ENCODE measurements at regions not wholly inside any gene's neighbourhood (a gene's known extent, or its start where the extent isn't known, plus 50 kb on each side); places are given as distances from the start of the nearest gene placed in this dataset.

GRCh38 chr11:31969359-31969702 lies 121.5 kb upstream of the RCN1 start:
- TF ChIP-seq CTCF (optimal IDR thresholded peaks at IDR 0.05 in 1 of 3, IDR thresholded peaks at IDR 0.05 in 1 of 3, conservative IDR thresholded peaks at IDR 0.05 in 1 of 3; ENCODE audit: extremely low read depth in 1 of 3, insufficient read depth in 2 of 3, low read length in 3 of 3) (no peak), EZH2 (IDR thresholded peaks at IDR 0.05; ENCODE audit: low read length) (no peak)
- Histone ChIP-seq H3K9me3 (ENCODE audit: control insufficient read depth, low read depth, low read length) (no peaks in the 10 kb centered on the region), H3K79me2 (ENCODE audit: control insufficient read depth, insufficient read depth, low read length) (no peaks in the 10 kb centered on the region), H2AFZ (ENCODE audit: control insufficient read depth, low read length) (no peak overlapping the region), H3K27ac (ENCODE audit: control insufficient read depth, insufficient read depth, low read length) (no peak overlapping the region), H4K20me1 (ENCODE audit: control insufficient read depth, extremely low read depth, insufficient read depth, low read length) (no peaks in the 10 kb centered on the region), H3K4me1 (ENCODE audit: control insufficient read depth, extremely low read depth, insufficient read depth, low read length) (peaks cover 13% of the 10 kb centered on the region), H3K9me1 (ENCODE audit: control insufficient read depth, extremely low read depth, insufficient read depth, low read length) (no peaks in the 10 kb centered on the region), H3K27me3 (ENCODE audit: control insufficient read depth, extremely low read depth, insufficient read depth, low read length) (peaks cover 5% of the 10 kb centered on the region), H3K4me2 (ENCODE audit: control insufficient read depth, extremely low read depth, insufficient read depth, low read depth, low read length) (no peak overlapping the region), H3K4me3 (ENCODE audit: control insufficient read depth in 2 of 3, extremely low read depth in 1 of 3, insufficient read depth in 2 of 3, low read depth in 1 of 3, low read length in 3 of 3) (no peak overlapping the region), H3K9ac (ENCODE audit: control insufficient read depth, extremely low read depth, insufficient read depth, low read length) (no peak overlapping the region), H3K36me3 (ENCODE audit: control insufficient read depth in 2 of 2, extremely low read depth in 1 of 2, insufficient read depth in 2 of 2, low read length in 2 of 2) (no peaks in the 10 kb centered on the region)
- DNase-seq (ENCODE audit: low read depth, low spot score) (no peak), FAIRE-seq (no peak)
- dilution Hi-C loops (cut with MboI; ENCODE audit: extremely low pct_ligation_motif_present, low sequenced_read_pairs) = no loop called here

- H3K9me1 ChIP-seq (ENCODE audit: control insufficient read depth, extremely low read depth, insufficient read depth, low read length) = no peaks in the 10 kb centered on the region
- dilution Hi-C loops (cut with MboI; ENCODE audit: extremely low pct_ligation_motif_present, low sequenced_read_pairs) = no loop called here
These were observed 122.2 kb upstream of the RCN1 start for GRCh38 chr11:31968461-31969358.

More at GRCh38 chr11:31968461-31969358, 122.2 kb upstream of the RCN1 start:
- peaks cover 9% of the 10 kb centered on the region for H3K4me1 ChIP-seq (ENCODE audit: control insufficient read depth, extremely low read depth, insufficient read depth, low read length)
- no peak overlapping the region for H3K4me3 ChIP-seq (ENCODE audit: control insufficient read depth in 2 of 3, extremely low read depth in 1 of 3, insufficient read depth in 2 of 3, low read depth in 1 of 3, low read length in 3 of 3)
- FAIRE-seq = no peak
- no peak overlapping the region for H2AFZ ChIP-seq (ENCODE audit: control insufficient read depth, low read length)
- H4K20me1 ChIP-seq (ENCODE audit: control insufficient read depth, extremely low read depth, insufficient read depth, low read length) = no peaks in the 10 kb centered on the region
- no peak for DNase-seq (ENCODE audit: low read depth, low spot score)
- H3K9ac ChIP-seq (ENCODE audit: control insufficient read depth, extremely low read depth, insufficient read depth, low read length) = no peak overlapping the region
- no peaks in the 10 kb centered on the region for H3K79me2 ChIP-seq (ENCODE audit: control insufficient read depth, insufficient read depth, low read length)
- H3K27ac ChIP-seq (ENCODE audit: control insufficient read depth, insufficient read depth, low read length) = no peak overlapping the region
- peaks cover 5% of the 10 kb centered on the region for H3K27me3 ChIP-seq (ENCODE audit: control insufficient read depth, extremely low read depth, insufficient read depth, low read length)
- no peaks in the 10 kb centered on the region for H3K9me3 ChIP-seq (ENCODE audit: control insufficient read depth, low read depth, low read length)
- H3K36me3 ChIP-seq (ENCODE audit: control insufficient read depth in 2 of 2, extremely low read depth in 1 of 2, insufficient read depth in 2 of 2, low read length in 2 of 2) = no peaks in the 10 kb centered on the region
- H3K4me2 ChIP-seq (ENCODE audit: control insufficient read depth, extremely low read depth, insufficient read depth, low read depth, low read length) = no peak overlapping the region
- TF ChIP-seq EZH2 (IDR thresholded peaks at IDR 0.05; ENCODE audit: low read length) (no peak), CTCF (optimal IDR thresholded peaks at IDR 0.05 in 1 of 3, IDR thresholded peaks at IDR 0.05 in 1 of 3, conservative IDR thresholded peaks at IDR 0.05 in 1 of 3; ENCODE audit: extremely low read depth in 1 of 3, insufficient read depth in 2 of 3, low read length in 3 of 3) (no peak)
